ENCODE measurements at regions not wholly inside any gene's neighbourhood (a gene's known extent, or its start where the extent isn't known, plus 50 kb on each side); places are given as distances from the start of the nearest gene placed in this dataset.
"Not testable (repeated sequence)": the region's sequence is repeated elsewhere in the genome, so short reads cannot be mapped to it uniquely, and the experiment has no call there.

- H3K9ac ChIP-seq (ENCODE audit: control insufficient read depth, insufficient read depth, low read length); H3K4me3 ChIP-seq; H3K9me3 ChIP-seq (replicated peaks; ENCODE audit: control insufficient read depth, insufficient read depth, low read length); H4K20me1 ChIP-seq (ENCODE audit: control insufficient read depth, insufficient read depth); RAD21 ChIA-PET (ENCODE audit: unreplicated experiment); H3K79me2 ChIP-seq (ENCODE audit: control insufficient read depth, insufficient read depth, low read length); BruUV-seq (replicated peaks); H2AFZ ChIP-seq (ENCODE audit: control insufficient read depth, low read depth, low read length); CTCF ChIA-PET; H3K36me3 ChIP-seq (ENCODE audit: control insufficient read depth in 2 of 2, insufficient read depth in 2 of 2, low read length in 1 of 2); intact Hi-C loops (cut with micrococcal nuclease; ENCODE audit: unreplicated experiment); ATAC-seq; POLR2A ChIA-PET; H3K4me1 ChIP-seq (ENCODE audit: control insufficient read depth, insufficient read depth, low read length); H3K27me3 ChIP-seq (replicated peaks in 1 of 2; ENCODE audit: control insufficient read depth in 2 of 2, insufficient read depth in 2 of 2, low read length in 1 of 2); H3K4me2 ChIP-seq (ENCODE audit: control insufficient read depth, insufficient read depth); FAIRE-seq; DNase-seq (ENCODE audit: low read depth, low spot score); SMC1A ChIA-PET (ENCODE audit: uncharacterized antibody, unreplicated experiment); in situ Hi-C loops (cut with MboI); H3K27ac ChIP-seq (ENCODE audit: control insufficient read depth, insufficient read depth): not testable (repeated sequence)
- 32% methylated on average over 3 of the region's 3 CpGs for WGBS (ENCODE audit: insufficient coverage, insufficient replicate concordance, low lambda C conversion rate, missing lambda C conversion rate)
These were observed 552.7 kb downstream of the PRIM2 start for GRCh38 chr6:57870083-57870482.

GRCh38 chr6:57873424-57873823, 556.0 kb downstream of the PRIM2 start:
- in situ Hi-C loops (cut with MboI); POLR2A ChIA-PET; DNase-seq (ENCODE audit: low read depth, low spot score); intact Hi-C loops (cut with micrococcal nuclease; ENCODE audit: unreplicated experiment); SMC1A ChIA-PET (ENCODE audit: uncharacterized antibody, unreplicated experiment); RAD21 ChIA-PET (ENCODE audit: unreplicated experiment); H3K9ac ChIP-seq (ENCODE audit: control insufficient read depth, insufficient read depth, low read length); H3K4me2 ChIP-seq (ENCODE audit: control insufficient read depth, insufficient read depth); H4K20me1 ChIP-seq (ENCODE audit: control insufficient read depth, insufficient read depth); H2AFZ ChIP-seq (ENCODE audit: control insufficient read depth, low read depth, low read length); H3K4me3 ChIP-seq; BruUV-seq (replicated peaks); FAIRE-seq; ATAC-seq; H3K36me3 ChIP-seq (ENCODE audit: control insufficient read depth in 2 of 2, insufficient read depth in 2 of 2, low read length in 1 of 2); H3K27me3 ChIP-seq (replicated peaks in 1 of 2; ENCODE audit: control insufficient read depth in 2 of 2, insufficient read depth in 2 of 2, low read length in 1 of 2); H3K9me3 ChIP-seq (replicated peaks; ENCODE audit: control insufficient read depth, insufficient read depth, low read length); H3K27ac ChIP-seq (ENCODE audit: control insufficient read depth, insufficient read depth); H3K4me1 ChIP-seq (ENCODE audit: control insufficient read depth, insufficient read depth, low read length); CTCF ChIA-PET; H3K79me2 ChIP-seq (ENCODE audit: control insufficient read depth, insufficient read depth, low read length): not testable (repeated sequence)
- 33% methylated on average over 7 of the region's 7 CpGs for WGBS (ENCODE audit: insufficient coverage, insufficient replicate concordance, low lambda C conversion rate, missing lambda C conversion rate)

- H3K27ac ChIP-seq (ENCODE audit: control insufficient read depth, insufficient read depth); BruUV-seq (replicated peaks); RAD21 ChIA-PET (ENCODE audit: unreplicated experiment); H3K27me3 ChIP-seq (replicated peaks in 1 of 2; ENCODE audit: control insufficient read depth in 2 of 2, insufficient read depth in 2 of 2, low read length in 1 of 2); H3K79me2 ChIP-seq (ENCODE audit: control insufficient read depth, insufficient read depth, low read length); H3K4me1 ChIP-seq (ENCODE audit: control insufficient read depth, insufficient read depth, low read length); ATAC-seq; H3K4me3 ChIP-seq; DNase-seq (ENCODE audit: low read depth, low spot score); H4K20me1 ChIP-seq (ENCODE audit: control insufficient read depth, insufficient read depth); H3K4me2 ChIP-seq (ENCODE audit: control insufficient read depth, insufficient read depth); H2AFZ ChIP-seq (ENCODE audit: control insufficient read depth, low read depth, low read length); intact Hi-C loops (cut with micrococcal nuclease; ENCODE audit: unreplicated experiment); in situ Hi-C loops (cut with MboI); CTCF ChIA-PET; H3K9ac ChIP-seq (ENCODE audit: control insufficient read depth, insufficient read depth, low read length); H3K36me3 ChIP-seq (ENCODE audit: control insufficient read depth in 2 of 2, insufficient read depth in 2 of 2, low read length in 1 of 2); H3K9me3 ChIP-seq (replicated peaks; ENCODE audit: control insufficient read depth, insufficient read depth, low read length); POLR2A ChIA-PET; SMC1A ChIA-PET (ENCODE audit: uncharacterized antibody, unreplicated experiment); FAIRE-seq: not testable (repeated sequence)
- 77% methylated on average over 2 of the region's 2 CpGs for WGBS (ENCODE audit: insufficient coverage, insufficient replicate concordance, low lambda C conversion rate, missing lambda C conversion rate)
- peak; percentile 32; the same call in 1 of the 2 replicates for TF ChIP-seq SPI1 (IDR thresholded peaks at IDR 0.05; ENCODE audit: borderline replicate concordance, insufficient read depth, low read depth, low read length)
These were observed 559.2 kb downstream of the PRIM2 start for GRCh38 chr6:57876659-57877058.

DNA sequence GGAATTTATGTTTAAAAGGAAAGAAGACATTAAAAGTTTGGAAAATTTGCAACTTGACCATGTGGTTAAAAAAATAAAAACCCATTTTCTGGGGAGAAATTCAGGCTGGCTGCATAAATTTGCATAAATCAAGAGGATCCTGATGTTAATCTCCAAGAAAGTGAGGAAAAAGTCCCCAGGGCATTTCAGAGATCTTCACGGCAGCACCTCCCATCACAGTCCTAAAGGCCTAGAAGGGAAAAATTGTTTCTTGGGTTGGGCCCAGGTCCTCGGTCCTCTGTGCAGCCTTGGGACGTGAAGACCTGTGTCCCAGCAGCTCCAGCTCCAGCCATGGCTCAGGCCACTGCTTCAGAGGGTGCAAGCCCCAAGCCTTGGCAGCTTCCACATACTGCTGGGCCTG, 560.3 kb downstream of the PRIM2 start:
- RAD21 ChIA-PET (ENCODE audit: unreplicated experiment); H3K9me3 ChIP-seq (replicated peaks; ENCODE audit: control insufficient read depth, insufficient read depth, low read length); FAIRE-seq; H3K4me3 ChIP-seq; CTCF ChIA-PET; BruUV-seq (replicated peaks); intact Hi-C loops (cut with micrococcal nuclease; ENCODE audit: unreplicated experiment); ATAC-seq; H3K27ac ChIP-seq (ENCODE audit: control insufficient read depth, insufficient read depth); H3K36me3 ChIP-seq (ENCODE audit: control insufficient read depth in 2 of 2, insufficient read depth in 2 of 2, low read length in 1 of 2); DNase-seq (ENCODE audit: low read depth, low spot score); H4K20me1 ChIP-seq (ENCODE audit: control insufficient read depth, insufficient read depth); H2AFZ ChIP-seq (ENCODE audit: control insufficient read depth, low read depth, low read length); H3K4me2 ChIP-seq (ENCODE audit: control insufficient read depth, insufficient read depth); H3K79me2 ChIP-seq (ENCODE audit: control insufficient read depth, insufficient read depth, low read length); H3K4me1 ChIP-seq (ENCODE audit: control insufficient read depth, insufficient read depth, low read length); POLR2A ChIA-PET; in situ Hi-C loops (cut with MboI); SMC1A ChIA-PET (ENCODE audit: uncharacterized antibody, unreplicated experiment); H3K9ac ChIP-seq (ENCODE audit: control insufficient read depth, insufficient read depth, low read length); H3K27me3 ChIP-seq (replicated peaks in 1 of 2; ENCODE audit: control insufficient read depth in 2 of 2, insufficient read depth in 2 of 2, low read length in 1 of 2): not testable (repeated sequence)
- WGBS (ENCODE audit: insufficient coverage, insufficient replicate concordance, low lambda C conversion rate, missing lambda C conversion rate): 73% methylated on average over 2 of the region's 3 CpGs
